HepG2 (cell line): ENCODE measurements at regions not wholly inside any gene's neighbourhood (a gene's known extent, or its start where the extent isn't known, plus 50 kb on each side); places are given as distances from the start of the nearest gene placed in this dataset.
A peak's percentile ranks its signal among the peaks of the same experiment; 100 is the strongest.

Experiments
- BRD4 ChIP-seq: sonication (generic); formaldehyde crosslinking; IDR thresholded peaks from 2 replicates; pipeline ENCODE4 v1.4.0; 2020; ENCODE audit warnings: missing genetic modification reagents
- CBX2 ChIP-seq, 2 experiments: fragments of 200-600 bp in 1 of 2; sonication (generic); formaldehyde crosslinking in 1 of 2; IDR thresholded peaks; 2 replicates each; pipeline versions ENCODE4 v1.7.0 to v1.8.1; 2018 to 2022; ENCODE audit warnings: low read depth in 2 of 2, low read length in 1 of 2, mild to moderate bottlenecking in 1 of 2, missing genetic modification reagents in 1 of 2
- CEBPG ChIP-seq: IDR thresholded peaks from 2 replicates; pipeline ENCODE4 v1.6.1; 2016
- CHD2 ChIP-seq: IDR thresholded peaks from 2 replicates; pipeline ENCODE4 v1.6.1; 2011; ENCODE audit warnings: low read depth, low read length, improper control_type of control experiment
- HOMEZ ChIP-seq: IDR thresholded peaks from 2 replicates; pipeline ENCODE4 v1.6.1; 2016; ENCODE audit warnings: low read depth
- IKZF1 ChIP-seq: fragments of 450-650 bp; IDR thresholded peaks from 2 replicates; pipeline ENCODE4 v1.7.1; 2016
- JUND ChIP-seq: sonication (generic); formaldehyde crosslinking; IDR thresholded peaks from 2 replicates; pipeline ENCODE4 v1.8.0; 2022; ENCODE audit warnings: mild to moderate bottlenecking, missing genetic modification reagents
- PHF8 ChIP-seq: sonication (generic); formaldehyde crosslinking; IDR thresholded peaks from 2 replicates; pipeline ENCODE4 v1.5.0; 2020; ENCODE audit warnings: missing genetic modification reagents
- PTBP1 ChIP-seq: fragments of 200-400 bp; formaldehyde crosslinking; IDR thresholded peaks from 2 replicates; pipeline ENCODE4 v1.6.1; 2018; ENCODE audit warnings: low read length, low read depth; ENCODE audit not compliant: poor library complexity, severe bottlenecking
- RAD51 ChIP-seq: fragments of 450-650 bp; IDR thresholded peaks from 2 replicates; pipeline ENCODE4 v1.6.1; 2016; ENCODE audit warnings: borderline replicate concordance
- RFX3 ChIP-seq: IDR thresholded peaks from 2 replicates; pipeline ENCODE4 v1.6.1; 2016; ENCODE audit warnings: missing biosample characterization, missing genetic modification reagents
- SMAD3 ChIP-seq: sonication (generic); formaldehyde crosslinking; IDR thresholded peaks from 2 replicates; pipeline ENCODE4 v1.4.0; 2020; ENCODE audit warnings: missing genetic modification reagents
- SMARCC2 ChIP-seq: fragments of 450-650 bp; IDR thresholded peaks from 2 replicates; pipeline ENCODE4 v1.6.1; 2017; ENCODE audit warnings: antibody characterized with exemption, mild to moderate bottlenecking
- SMYD3 ChIP-seq: sonication (generic); formaldehyde crosslinking; IDR thresholded peaks from 2 replicates; pipeline ENCODE4 v1.8.1; 2023; ENCODE audit warnings: mild to moderate bottlenecking, missing genetic modification reagents
- SRY ChIP-seq: sonication (generic); formaldehyde crosslinking; IDR thresholded peaks from 2 replicates; pipeline ENCODE4 v1.8.0; 2022; ENCODE audit warnings: mild to moderate bottlenecking, missing genetic modification reagents
- SYNCRIP ChIP-seq: fragments of 200-400 bp; formaldehyde crosslinking; IDR thresholded peaks from 2 replicates; pipeline ENCODE4 v1.6.1; 2018; ENCODE audit warnings: mild to moderate bottlenecking, low read depth, low read length; ENCODE audit not compliant: insufficient read depth
- U2AF2 ChIP-seq: fragments of 200-400 bp; formaldehyde crosslinking; IDR thresholded peaks from 2 replicates; pipeline ENCODE4 v1.6.1; 2017; ENCODE audit warnings: low read depth, mild to moderate bottlenecking, low read length
- ZFX ChIP-seq: sonication (generic); formaldehyde crosslinking; IDR thresholded peaks from 2 replicates; pipeline ENCODE4 v1.4.0; 2020; ENCODE audit warnings: mild to moderate bottlenecking, low read depth, missing genetic modification reagents, moderate library complexity
- ZNF101 ChIP-seq: sonication (generic); formaldehyde crosslinking; IDR thresholded peaks from 2 replicates; pipeline ENCODE4 v1.4.0; 2020; ENCODE audit warnings: mild to moderate bottlenecking, low read depth, missing genetic modification reagents, borderline replicate concordance
- ZNF281 ChIP-seq: sonication (generic); formaldehyde crosslinking; IDR thresholded peaks from 2 replicates; pipeline ENCODE4 v1.4.0; 2020; ENCODE audit warnings: missing genetic modification reagents, borderline replicate concordance
- ZNF34 ChIP-seq: sonication (generic); formaldehyde crosslinking; IDR thresholded peaks from 2 replicates; pipeline ENCODE4 v1.4.0; 2020; ENCODE audit warnings: mild to moderate bottlenecking, missing genetic modification reagents, borderline replicate concordance
- ZNF430 ChIP-seq: sonication (generic); formaldehyde crosslinking; IDR thresholded peaks from 2 replicates; pipeline ENCODE4 v1.9.0; 2021; ENCODE audit warnings: mild to moderate bottlenecking, missing genetic modification reagents
- ZNF460 ChIP-seq: sonication (generic); formaldehyde crosslinking; IDR thresholded peaks from 2 replicates; pipeline ENCODE4 v1.5.1; 2020; ENCODE audit warnings: missing genetic modification reagents, mild to moderate bottlenecking, borderline replicate concordance
- ZNF550 ChIP-seq: sonication (generic); formaldehyde crosslinking; IDR thresholded peaks from 2 replicates; pipeline ENCODE4 v1.4.0; 2020; ENCODE audit warnings: mild to moderate bottlenecking, missing genetic modification reagents, borderline replicate concordance
- ZNF619 ChIP-seq: sonication (generic); formaldehyde crosslinking; IDR thresholded peaks from 2 replicates; pipeline ENCODE4 v1.4.0; 2020; ENCODE audit warnings: mild to moderate bottlenecking, missing genetic modification reagents
- ZNF781 ChIP-seq: sonication (generic); formaldehyde crosslinking; IDR thresholded peaks from 2 replicates; pipeline ENCODE4 v1.5.1; 2020; ENCODE audit warnings: borderline replicate concordance, mild to moderate bottlenecking, missing genetic modification reagents; ENCODE audit errors: not compliant biosample characterization
- ZNF790 ChIP-seq: sonication (generic); formaldehyde crosslinking; IDR thresholded peaks from 2 replicates; pipeline ENCODE4 v1.8.0; 2022; ENCODE audit warnings: missing genetic modification reagents, mild to moderate bottlenecking, borderline replicate concordance

GRCh38 chr16:10256784-10257641, 74.8 kb upstream of the GRIN2A start (continued):
- TF ChIP-seq ZNF550 (CRISPR knock-in tag), result no peak
- TF ChIP-seq PHF8, result no peak; the same call in 1 of the 2 replicates
- TF ChIP-seq SMYD3 (CRISPR knock-in tag), result no peak
- peak; percentile 84 for TF ChIP-seq ZNF781 (CRISPR knock-in tag)
- TF ChIP-seq CEBPG (CRISPR knock-in tag), result peak; percentile 91
- peak; percentile 77 for TF ChIP-seq ZNF619
- TF ChIP-seq CHD2, result no peak
- peak; percentile 45; the same call in 1 of the 2 replicates for TF ChIP-seq ZNF790 (CRISPR knock-in tag)
- peak; percentile 71; the same call in 1 of the 2 replicates for TF ChIP-seq ZNF430 (CRISPR knock-in tag)
- no peak for TF ChIP-seq CBX2 (IDR thresholded peaks at IDR 0.05; ENCODE audit: low read depth, low read length)
- 0 out of 2 replicates have a peak, but pooled peaks have one; percentile 19 for TF ChIP-seq CBX2 (CRISPR knock-in tag; IDR thresholded peaks at IDR 0.05; ENCODE audit: low read depth)
- TF ChIP-seq JUND, result no peak
- no peak for TF ChIP-seq PTBP1
- no peak for TF ChIP-seq SMAD3 (CRISPR knock-in tag)
- TF ChIP-seq BRD4 (CRISPR knock-in tag), result peak; percentile 72; the same call in 1 of the 2 replicates
- no peak for TF ChIP-seq IKZF1
- TF ChIP-seq RAD51, result no peak
- no peak; the same call in 1 of the 2 replicates for TF ChIP-seq ZFX (CRISPR knock-in tag)
- no peak for TF ChIP-seq ZNF101 (CRISPR knock-in tag)
- no peak for TF ChIP-seq U2AF2
- peak; percentile 55; the same call in 1 of the 2 replicates for TF ChIP-seq HOMEZ (CRISPR knock-in tag)
- TF ChIP-seq RFX3 (CRISPR knock-in tag), result peak; percentile 40; the same call in 1 of the 2 replicates
- TF ChIP-seq SYNCRIP, result no peak
- TF ChIP-seq ZNF281, result peak; percentile 43; the same call in 1 of the 2 replicates
- no peak; the same call in 1 of the 2 replicates for TF ChIP-seq ZNF460
- TF ChIP-seq SMARCC2, result no peak; the same call in 1 of the 2 replicates
- 0 out of 2 replicates have a peak, but pooled peaks have one; percentile 94 for TF ChIP-seq ZNF34 (CRISPR knock-in tag)
- no peak for TF ChIP-seq SRY
